H9 (cell line): ENCODE measurements at regions not wholly inside any gene's neighbourhood (a gene's known extent, or its start where the extent isn't known, plus 50 kb on each side); places are given as distances from the start of the nearest gene placed in this dataset.

Source experiments
- DNase-seq: peaks from one replicate; pipeline ENCODE4 v3.0.0-alpha.2; 2017
- H2AFZ ChIP-seq: one replicate; pipeline ENCODE4 v1.6.1; 2013; ENCODE audit warnings: mild to moderate bottlenecking, low read length, control low read depth, moderate library complexity
- H2AK5ac ChIP-seq: 2 replicates; pipeline ENCODE4 v1.6.1; 2013; ENCODE audit warnings: low read length, control low read depth, mixed read lengths; ENCODE audit not compliant: insufficient read length
- H2BK120ac ChIP-seq: one replicate; pipeline ENCODE4 v1.6.1; 2013; ENCODE audit warnings: low read depth, mild to moderate bottlenecking, low read length, control low read depth, inconsistent platforms; ENCODE audit not compliant: poor library complexity, severe bottlenecking
- H2BK12ac ChIP-seq: 2 replicates; pipeline ENCODE4 v1.6.1; 2013; ENCODE audit warnings: low read length, control low read depth, mixed read lengths, low read depth; ENCODE audit not compliant: insufficient read length
- H2BK15ac ChIP-seq: 2 replicates; pipeline ENCODE4 v1.6.1; 2013; ENCODE audit warnings: low read depth, low read length, control low read depth
- H2BK20ac ChIP-seq: one replicate; pipeline ENCODE4 v1.6.1; 2013; ENCODE audit warnings: low read depth, mild to moderate bottlenecking, low read length, control low read depth, inconsistent platforms; ENCODE audit not compliant: poor library complexity, severe bottlenecking
- H2BK5ac ChIP-seq: 2 replicates; pipeline ENCODE4 v1.6.1; 2013; ENCODE audit warnings: low read length, control low read depth, mixed read lengths; ENCODE audit not compliant: insufficient read length
- H3K14ac ChIP-seq: 2 replicates; pipeline ENCODE4 v1.6.1; 2013; ENCODE audit warnings: low read length, control low read depth; ENCODE audit not compliant: insufficient read depth
- H3K18ac ChIP-seq: 2 replicates; pipeline ENCODE4 v1.6.1; 2013; ENCODE audit warnings: low read depth, mild to moderate bottlenecking, mixed read lengths, low read length, control low read depth; ENCODE audit not compliant: insufficient read length
- H3K23ac ChIP-seq: 2 replicates; pipeline ENCODE4 v1.6.1; 2013; ENCODE audit warnings: low read length, control low read depth, mixed read lengths, low read depth; ENCODE audit not compliant: insufficient read length
- H3K23me2 ChIP-seq: 2 replicates; pipeline ENCODE4 v1.6.1; 2013; ENCODE audit warnings: low read depth, mild to moderate bottlenecking, mixed read lengths, low read length, control low read depth; ENCODE audit not compliant: insufficient read length, poor library complexity, severe bottlenecking
- H3K27ac ChIP-seq: 2 replicates; pipeline ENCODE4 v1.5.1; 2013; ENCODE audit warnings: low read length, control low read depth, mixed read lengths, low read depth; ENCODE audit not compliant: insufficient read length
- H3K27me3 ChIP-seq: 2 replicates; pipeline ENCODE4 v1.6.1; 2013; ENCODE audit warnings: low read length, control low read depth, inconsistent platforms; ENCODE audit not compliant: insufficient read depth
- H3K4ac ChIP-seq: 2 replicates; pipeline ENCODE4 v1.6.1; 2013; ENCODE audit warnings: low read depth, mild to moderate bottlenecking, control low read depth, inconsistent platforms, low read length, moderate library complexity
- H3K4me1 ChIP-seq: 2 replicates; pipeline ENCODE4 v1.6.1; 2013; ENCODE audit warnings: low read length, control low read depth, inconsistent platforms; ENCODE audit not compliant: insufficient read depth
- H3K4me2 ChIP-seq: 2 replicates; pipeline ENCODE4 v1.6.1; 2013; ENCODE audit warnings: low read length, control low read depth, mixed read lengths; ENCODE audit not compliant: insufficient read length, insufficient read depth
- H3K56ac ChIP-seq: 2 replicates; pipeline ENCODE4 v1.6.1; 2013; ENCODE audit warnings: low read depth, mild to moderate bottlenecking, mixed read lengths, low read length, control low read depth; ENCODE audit not compliant: insufficient read length
- H3K79me1 ChIP-seq: 2 replicates; pipeline ENCODE4 v1.6.1; 2013; ENCODE audit warnings: low read depth, mild to moderate bottlenecking, moderate library complexity, low read length, control low read depth, inconsistent platforms; ENCODE audit not compliant: insufficient read depth, poor library complexity, severe bottlenecking
- H3K79me2 ChIP-seq: 2 replicates; pipeline ENCODE4 v1.6.1; 2013; ENCODE audit warnings: low read length, control low read depth, inconsistent platforms; ENCODE audit not compliant: insufficient read depth
- H3K9ac ChIP-seq: 2 replicates; pipeline ENCODE4 v1.6.1; 2013; ENCODE audit warnings: low read length, control low read depth, mixed read lengths; ENCODE audit not compliant: insufficient read length; ENCODE audit errors: extremely low read depth
- H3K9me3 ChIP-seq: one replicate; pipeline ENCODE4 v1.6.1; 2013; ENCODE audit warnings: low read depth, low read length, inconsistent platforms; ENCODE audit not compliant: control insufficient read depth
- H3T11ph ChIP-seq: one replicate; pipeline ENCODE4 v1.6.1; 2013; ENCODE audit warnings: mild to moderate bottlenecking, low read length, control low read depth, inconsistent platforms
- H4K20me1 ChIP-seq: one replicate; pipeline ENCODE4 v1.6.1; 2013; ENCODE audit not compliant: control insufficient read depth, insufficient read length, insufficient read depth
- H4K5ac ChIP-seq: 2 replicates; pipeline ENCODE4 v1.6.1; 2013; ENCODE audit warnings: low read depth, mild to moderate bottlenecking, mixed read lengths, low read length, control low read depth; ENCODE audit not compliant: insufficient read length
- H4K8ac ChIP-seq: replicated peaks from 2 replicates; pipeline ENCODE4 v1.6.1; 2013; ENCODE audit warnings: low read length, control low read depth, mixed read lengths, low read depth; ENCODE audit not compliant: insufficient read length
- H4K91ac ChIP-seq: 2 replicates; pipeline ENCODE4 v1.6.1; 2013; ENCODE audit warnings: low read depth, mild to moderate bottlenecking, moderate library complexity, mixed read lengths, low read length, control low read depth; ENCODE audit not compliant: insufficient read length
- H3K27ac Mint-ChIP-seq, 3 experiments: 2 replicates in 2 of 3; 3 replicates in 1 of 3; pipeline ENCODE4 v1.8.0; 2020 to 2021; ENCODE audit warnings: mixed read lengths in 3 of 3, mild to moderate bottlenecking in 1 of 3, moderate library complexity in 1 of 3
- H3K27me3 Mint-ChIP-seq: 2 replicates; pipeline ENCODE4 v1.8.0; 2021; ENCODE audit warnings: low read depth, mild to moderate bottlenecking, moderate library complexity, mixed read lengths
- H3K36me3 Mint-ChIP-seq, 3 experiments: 2 replicates in 2 of 3; 3 replicates in 1 of 3; pipeline ENCODE4 v1.8.0; 2020 to 2021; ENCODE audit warnings: low read depth in 3 of 3, mixed read lengths in 3 of 3; ENCODE audit not compliant: insufficient read depth in 1 of 3
- H3K4me1 Mint-ChIP-seq, 2 experiments: 2 replicates each; pipeline ENCODE4 v1.8.0; 2020; ENCODE audit warnings: mixed read lengths in 2 of 2
- H3K4me3 Mint-ChIP-seq, 2 experiments: 2 replicates in 1 of 2; 3 replicates in 1 of 2; pipeline ENCODE4 v1.8.0; 2020 to 2021; ENCODE audit warnings: mild to moderate bottlenecking in 2 of 2, mixed read lengths in 2 of 2, moderate library complexity in 1 of 2
- H3K9me3 Mint-ChIP-seq, 2 experiments: 2 replicates in 1 of 2; 3 replicates in 1 of 2; pipeline ENCODE4 v1.8.0; 2020; ENCODE audit warnings: mild to moderate bottlenecking in 2 of 2, mixed read lengths in 2 of 2, moderate library complexity in 1 of 2
- WGBS: extraction: QIAGEN DNeasy Blood & Tissue Kit; methylation state at CpG from one replicate; pipeline ENCODE4 v1.1.7; 2013; ENCODE audit warnings: missing lambda C conversion rate, low lambda C conversion rate, mixed read lengths; ENCODE audit not compliant: insufficient read length; ENCODE audit errors: extremely low coverage; 5-methylcytosine and 5-hydroxymethylcytosine counted together
- TF ChIP-seq, protein P1 (sequence below): fragments of 200-600 bp; sonication (generic); conservative IDR thresholded peaks from 3 replicates; pipeline ENCODE4 v1.8.0; 2021; ENCODE audit warnings: antibody characterized with exemption, mild to moderate bottlenecking

DNA sequence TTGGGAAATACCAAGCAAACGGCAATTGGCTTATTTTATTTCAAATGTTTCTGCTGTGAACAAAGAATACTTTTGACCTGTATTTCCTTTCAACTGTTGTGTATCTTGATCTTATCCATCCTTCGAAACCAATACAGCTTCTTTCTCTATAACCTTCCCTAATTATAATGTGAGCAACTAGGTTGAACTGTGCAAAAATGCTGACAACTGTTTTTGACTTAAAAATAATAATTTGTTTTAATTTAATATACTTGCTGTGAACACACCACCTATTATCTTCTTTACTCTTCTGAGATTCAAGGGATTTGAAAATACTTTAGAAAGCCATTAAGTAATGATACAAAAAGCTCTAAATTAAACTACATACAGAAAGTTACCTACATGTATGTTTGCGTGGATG is 682.5 kb upstream of the CCDC179 start:
- no CpG with 5 or more reads among the region's 3 CpGs for WGBS
- Histone ChIP-seq H3K23ac (no peak overlapping the region), H4K5ac (no peak overlapping the region), H4K20me1 (no peaks in the 10 kb centered on the region), H3K4ac (no peak overlapping the region), H2BK20ac (no peak overlapping the region), H2BK12ac (no peak overlapping the region), H2BK15ac (no peak overlapping the region), H2AK5ac (no peak overlapping the region), H2BK120ac (no peak overlapping the region), H3K9me3 (no peaks in the 10 kb centered on the region), H4K8ac (no peak overlapping the region), H4K91ac (no peak overlapping the region), H3K18ac (no peak overlapping the region), H3K9ac (no peak overlapping the region), H2BK5ac (no peak overlapping the region), H3K27ac (no peak overlapping the region), H3K79me1 (no peaks in the 10 kb centered on the region), H3K4me1 (no peaks in the 10 kb centered on the region), H3K14ac (no peak overlapping the region), H3K4me2 (no peak overlapping the region), H3K27me3 (no peaks in the 10 kb centered on the region), H3K56ac (no peak overlapping the region), H3K79me2 (no peaks in the 10 kb centered on the region), H2AFZ (no peak overlapping the region), H3T11ph (no peak overlapping the region), H3K23me2 (no peaks in the 10 kb centered on the region)
- TF ChIP-seq, protein P1, sequence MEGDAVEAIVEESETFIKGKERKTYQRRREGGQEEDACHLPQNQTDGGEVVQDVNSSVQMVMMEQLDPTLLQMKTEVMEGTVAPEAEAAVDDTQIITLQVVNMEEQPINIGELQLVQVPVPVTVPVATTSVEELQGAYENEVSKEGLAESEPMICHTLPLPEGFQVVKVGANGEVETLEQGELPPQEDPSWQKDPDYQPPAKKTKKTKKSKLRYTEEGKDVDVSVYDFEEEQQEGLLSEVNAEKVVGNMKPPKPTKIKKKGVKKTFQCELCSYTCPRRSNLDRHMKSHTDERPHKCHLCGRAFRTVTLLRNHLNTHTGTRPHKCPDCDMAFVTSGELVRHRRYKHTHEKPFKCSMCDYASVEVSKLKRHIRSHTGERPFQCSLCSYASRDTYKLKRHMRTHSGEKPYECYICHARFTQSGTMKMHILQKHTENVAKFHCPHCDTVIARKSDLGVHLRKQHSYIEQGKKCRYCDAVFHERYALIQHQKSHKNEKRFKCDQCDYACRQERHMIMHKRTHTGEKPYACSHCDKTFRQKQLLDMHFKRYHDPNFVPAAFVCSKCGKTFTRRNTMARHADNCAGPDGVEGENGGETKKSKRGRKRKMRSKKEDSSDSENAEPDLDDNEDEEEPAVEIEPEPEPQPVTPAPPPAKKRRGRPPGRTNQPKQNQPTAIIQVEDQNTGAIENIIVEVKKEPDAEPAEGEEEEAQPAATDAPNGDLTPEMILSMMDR: no peak
- Mint-ChIP-seq H3K4me1 (peaks cover 22 to 26% of the 10 kb centered on the region in 2 experiments), H3K9me3 (no peaks in the 10 kb centered on the region; a peak in 1 of 5 replicates), H3K27me3 (no peaks in the 10 kb centered on the region), H3K36me3 (no peaks in the 10 kb centered on the region), H3K27ac (no peak overlapping the region), H3K4me3 (no peak overlapping the region)
- DNase-seq: no peak
